ENCODE measurements at regions not wholly inside any gene's neighbourhood (a gene's known extent, or its start where the extent isn't known, plus 50 kb on each side); places are given as distances from the start of the nearest gene placed in this dataset.
"Not testable (repeated sequence)": the region's sequence is repeated elsewhere in the genome, so short reads cannot be mapped to it uniquely, and the experiment has no call there.

GRCh38 chr6:169088762-169089161 is 164.9 kb downstream of the THBS2 start:
- Histone ChIP-seq H3K27ac (ENCODE audit: low read length) (no peak overlapping the region), H2AFZ (ENCODE audit: low read length) (no peak overlapping the region), H3K4me2 (ENCODE audit: low read depth, low read length) (no peak overlapping the region), H3K9ac (ENCODE audit: low read length) (no peak overlapping the region), H3K9me2 (replicated peaks; ENCODE audit: insufficient read depth, low read length) (no peaks in the 10 kb centered on the region), H3F3A (ENCODE audit: insufficient read depth, low read length) (no peaks in the 10 kb centered on the region), H3K27me3 (replicated peaks; ENCODE audit: insufficient read depth, low read length) (no peaks in the 10 kb centered on the region), H4K20me1 (ENCODE audit: insufficient read depth, low read length) (no peaks in the 10 kb centered on the region), H3K9me3 (replicated peaks; ENCODE audit: insufficient read depth, low read length) (no peaks in the 10 kb centered on the region), H3K4me1 (ENCODE audit: low read length) (no peaks in the 10 kb centered on the region), H3K4me3 (ENCODE audit: low read length) (no peak overlapping the region), H3K79me2 (ENCODE audit: low read length) (no peaks in the 10 kb centered on the region), H3K36me3 (replicated peaks; ENCODE audit: insufficient read depth, low read length) (no peaks in the 10 kb centered on the region)
- no peak for DNase-seq
- TF ChIP-seq CTCF (IDR thresholded peaks at IDR 0.05; ENCODE audit: low read length) (no peak), EZH2phosphoT487 (IDR thresholded peaks at IDR 0.05; ENCODE audit: low read length) (no peak), EZH2 (optimal IDR thresholded peaks at IDR 0.05; ENCODE audit: low read depth, low read length) (no peak)

DNA sequence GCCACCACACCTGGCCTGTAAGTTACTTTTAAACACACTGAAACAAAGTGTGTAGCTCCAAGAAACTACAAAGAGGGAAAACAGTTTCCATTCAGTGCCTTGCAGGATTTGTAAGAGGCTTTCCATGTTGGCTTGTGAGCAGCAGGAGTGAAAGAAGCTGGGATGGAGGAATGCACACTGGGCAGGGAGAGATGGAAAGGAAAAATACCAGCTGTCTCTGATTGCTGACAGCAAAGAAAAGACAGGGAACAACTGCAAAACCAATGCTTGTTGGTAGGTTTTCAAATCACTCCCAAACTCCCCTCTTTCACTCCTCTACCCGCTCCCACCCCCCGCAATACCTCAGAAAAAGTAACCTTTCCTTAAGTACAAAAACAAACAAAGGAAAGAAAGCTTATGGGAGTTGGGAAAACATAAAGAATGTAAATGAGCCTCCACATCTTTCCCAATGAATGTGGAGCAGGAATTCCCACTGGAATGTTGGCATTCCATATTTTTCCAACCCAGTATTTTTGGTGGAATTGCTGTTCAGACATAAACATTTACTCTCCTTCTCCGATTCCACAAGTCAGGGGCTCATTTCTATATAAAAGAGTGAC is 166.1 kb downstream of the THBS2 start:
- Histone ChIP-seq H3F3A (ENCODE audit: insufficient read depth, low read length) (no peaks in the 10 kb centered on the region), H3K4me1 (ENCODE audit: low read length) (no peaks in the 10 kb centered on the region), H3K36me3 (replicated peaks; ENCODE audit: insufficient read depth, low read length) (no peaks in the 10 kb centered on the region), H3K9ac (ENCODE audit: low read length) (no peak overlapping the region), H3K9me2 (replicated peaks; ENCODE audit: insufficient read depth, low read length) (no peaks in the 10 kb centered on the region), H3K9me3 (replicated peaks; ENCODE audit: insufficient read depth, low read length) (no peaks in the 10 kb centered on the region), H3K4me2 (ENCODE audit: low read depth, low read length) (no peak overlapping the region), H3K27me3 (replicated peaks; ENCODE audit: insufficient read depth, low read length) (no peaks in the 10 kb centered on the region), H3K79me2 (ENCODE audit: low read length) (no peaks in the 10 kb centered on the region), H3K27ac (ENCODE audit: low read length) (no peak overlapping the region), H2AFZ (ENCODE audit: low read length) (no peak overlapping the region), H3K4me3 (ENCODE audit: low read length) (no peak overlapping the region), H4K20me1 (ENCODE audit: insufficient read depth, low read length) (no peaks in the 10 kb centered on the region)
- no peak for DNase-seq
- TF ChIP-seq EZH2 (optimal IDR thresholded peaks at IDR 0.05; ENCODE audit: low read depth, low read length): no peak
- no peak for TF ChIP-seq CTCF (IDR thresholded peaks at IDR 0.05; ENCODE audit: low read length)
- no peak for TF ChIP-seq EZH2phosphoT487 (IDR thresholded peaks at IDR 0.05; ENCODE audit: low read length)

DNA sequence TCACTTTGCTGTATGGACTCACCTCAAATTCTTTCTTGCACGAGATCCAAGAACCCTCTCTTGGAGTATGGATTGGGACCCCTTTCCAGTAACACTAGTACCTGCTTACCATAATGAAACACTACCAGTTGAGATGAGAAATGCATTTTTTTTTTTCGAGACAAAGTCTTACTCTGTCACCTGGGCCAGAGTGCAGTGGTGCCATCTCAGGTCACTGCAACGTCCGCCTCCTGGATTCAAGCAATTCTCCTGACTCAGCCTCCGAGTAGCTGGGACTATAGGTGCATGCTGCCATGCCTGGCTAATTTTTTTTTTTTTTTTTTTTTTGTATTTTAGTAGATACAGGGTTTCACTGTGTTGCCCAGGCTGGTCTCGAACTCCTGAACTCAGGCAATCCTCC is 167.0 kb downstream of the THBS2 start:
- H3K9me2 ChIP-seq (replicated peaks; ENCODE audit: insufficient read depth, low read length); H3K27me3 ChIP-seq (replicated peaks; ENCODE audit: insufficient read depth, low read length); H3K4me1 ChIP-seq (ENCODE audit: low read length); H3F3A ChIP-seq (ENCODE audit: insufficient read depth, low read length); H4K20me1 ChIP-seq (ENCODE audit: insufficient read depth, low read length); H3K79me2 ChIP-seq (ENCODE audit: low read length); H3K9me3 ChIP-seq (replicated peaks; ENCODE audit: insufficient read depth, low read length); DNase-seq; H2AFZ ChIP-seq (ENCODE audit: low read length); H3K4me2 ChIP-seq (ENCODE audit: low read depth, low read length); H3K4me3 ChIP-seq (ENCODE audit: low read length); H3K9ac ChIP-seq (ENCODE audit: low read length); H3K27ac ChIP-seq (ENCODE audit: low read length); H3K36me3 ChIP-seq (replicated peaks; ENCODE audit: insufficient read depth, low read length): not testable (repeated sequence)

DNA sequence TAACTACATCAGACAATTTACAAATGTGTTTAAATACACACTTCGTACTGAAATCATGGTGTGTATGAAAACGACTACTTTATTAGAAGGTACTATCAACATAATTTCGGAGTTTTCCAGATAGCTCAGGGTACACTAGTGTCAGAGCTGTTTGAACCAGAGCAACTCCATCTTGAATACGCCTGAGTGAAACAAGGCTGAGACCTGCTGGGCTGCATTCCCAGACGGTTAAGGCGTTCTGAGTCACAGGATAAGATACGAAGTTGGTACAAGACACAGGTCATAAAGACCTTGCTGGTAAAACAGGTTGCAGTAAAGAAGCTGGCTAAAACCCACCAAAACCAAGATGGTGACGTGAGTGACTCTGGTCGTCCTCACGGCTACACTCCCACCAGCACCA is 167.6 kb downstream of the THBS2 start:
- H4K20me1 ChIP-seq (ENCODE audit: insufficient read depth, low read length): no peaks in the 10 kb centered on the region
- H3K27me3 ChIP-seq (replicated peaks; ENCODE audit: insufficient read depth, low read length): no peaks in the 10 kb centered on the region
- no peaks in the 10 kb centered on the region for H3K79me2 ChIP-seq (ENCODE audit: low read length)
- H3K9me3 ChIP-seq (replicated peaks; ENCODE audit: insufficient read depth, low read length): no peaks in the 10 kb centered on the region
- no peaks in the 10 kb centered on the region for H3F3A ChIP-seq (ENCODE audit: insufficient read depth, low read length)
- TF ChIP-seq EZH2phosphoT487 (IDR thresholded peaks at IDR 0.05; ENCODE audit: low read length): no peak
- no peak for TF ChIP-seq CTCF (IDR thresholded peaks at IDR 0.05; ENCODE audit: low read length)
- TF ChIP-seq EZH2 (optimal IDR thresholded peaks at IDR 0.05; ENCODE audit: low read depth, low read length): no peak
- H3K4me1 ChIP-seq (ENCODE audit: low read length): no peaks in the 10 kb centered on the region
- no peak overlapping the region for H3K4me3 ChIP-seq (ENCODE audit: low read length)
- H2AFZ ChIP-seq (ENCODE audit: low read length): no peak overlapping the region
- H3K9ac ChIP-seq (ENCODE audit: low read length): no peak overlapping the region
- DNase-seq: no peak
- no peaks in the 10 kb centered on the region for H3K9me2 ChIP-seq (replicated peaks; ENCODE audit: insufficient read depth, low read length)
- H3K36me3 ChIP-seq (replicated peaks; ENCODE audit: insufficient read depth, low read length): no peaks in the 10 kb centered on the region
- no peak overlapping the region for H3K27ac ChIP-seq (ENCODE audit: low read length)
- H3K4me2 ChIP-seq (ENCODE audit: low read depth, low read length): no peak overlapping the region
